Mammary epithelial cell (primary cell): ENCODE measurements at regions not wholly inside any gene's neighbourhood (a gene's known extent, or its start where the extent isn't known, plus 50 kb on each side); places are given as distances from the start of the nearest gene placed in this dataset.

Experiments used
- CTCF ChIP-seq, 2 donors: IDR thresholded peaks in 1 of 2; conservative IDR thresholded peaks in 1 of 2; 2 replicates each; pipeline ENCODE4 v1.5.1; 2011 to 2012; ENCODE audit warnings: inconsistent platforms in 2 of 2, low read length in 2 of 2, mild to moderate bottlenecking in 2 of 2, control low read depth in 1 of 2, low read depth in 1 of 2; ENCODE audit not compliant: insufficient read depth in 1 of 2; ENCODE audit errors: extremely low read depth in 1 of 2
- EZH2 ChIP-seq: IDR thresholded peaks from 2 replicates; pipeline ENCODE4 v1.6.1; 2012; ENCODE audit warnings: low read length, inconsistent platforms, borderline replicate concordance

GRCh38 chr2:236947896-236948295 is 137.8 kb upstream of the COPS8 start:
- TF ChIP-seq EZH2, result no peak
- TF ChIP-seq CTCF (conservative IDR thresholded peaks at IDR 0.05 in 1 of 2, IDR thresholded peaks at IDR 0.05 in 1 of 2; ENCODE audit: extremely low read depth in 1 of 2, insufficient read depth in 1 of 2, low read depth in 1 of 2, low read length in 2 of 2), result no peak
